A673 (cell line): ENCODE measurements at regions not wholly inside any gene's neighbourhood (a gene's known extent, or its start where the extent isn't known, plus 50 kb on each side); places are given as distances from the start of the nearest gene placed in this dataset.

ENCODE experiments used
- CTCF ChIP-seq: fragments of 300-800, 200-600 bp; sonication (generic); conservative IDR thresholded peaks from 2 replicates; pipeline ENCODE4 v1.5.1; 2017; ENCODE audit warnings: low read depth, mild to moderate bottlenecking, antibody characterized with exemption, low read length, moderate library complexity, mixed read lengths
- EZH2 ChIP-seq: fragments of 200-600 bp; sonication (generic); IDR thresholded peaks from 2 replicates; pipeline ENCODE4 v1.6.1; 2017; ENCODE audit warnings: borderline replicate concordance, low read depth, mild to moderate bottlenecking, mixed read lengths, antibody characterized with exemption, low read length; ENCODE audit not compliant: poor library complexity, severe bottlenecking

- no peak for TF ChIP-seq CTCF
- no peak for TF ChIP-seq EZH2
Measured at GRCh38 chr5:24364711-24365110, 280.1 kb downstream of the CDH10 start.
